Right lobe of liver (tissue), 6 donors: ENCODE measurements at regions not wholly inside any gene's neighbourhood (a gene's known extent, or its start where the extent isn't known, plus 50 kb on each side); places are given as distances from the start of the nearest gene placed in this dataset.

Experiments used
- ATAC-seq, 4 donors: fragments of 200-7000 bp; cut with Tn5 transposase; one replicate each; pipeline ENCODE4 v1.9.1; 2020; ENCODE audit warnings: mild to moderate bottlenecking in 4 of 4, moderate library complexity in 4 of 4
- DNase-seq, 3 donors: peaks; one replicate each; pipeline ENCODE4 v3.0.0-alpha.2; 2020
- H3K27ac ChIP-seq, 3 donors: fragments of 200-600 bp; one replicate each; pipeline ENCODE4 v1.8.0; 2022
- H3K27me3 ChIP-seq, 2 donors: fragments of 200-600 bp; one replicate each; pipeline ENCODE4 v1.8.0; 2022
- H3K36me3 ChIP-seq, 4 donors: fragments of 200-600 bp; sonication (generic) in 1 of 4; one replicate each; pipeline versions ENCODE4 v1.5.1 to v1.8.0; 2017 to 2022; ENCODE audit warnings: control low read depth in 1 of 4
- H3K4me1 ChIP-seq, 4 donors: fragments of 200-600 bp; sonication (generic) in 1 of 4; one replicate each; pipeline versions ENCODE4 v1.5.1 to v1.8.0; 2017 to 2022; ENCODE audit warnings: control low read depth in 1 of 4
- H3K4me3 ChIP-seq, 3 donors: fragments of 200-600 bp; one replicate each; pipeline ENCODE4 v1.8.0; 2022
- H3K9me3 ChIP-seq, 4 donors: fragments of 200-600 bp; sonication (generic) in 1 of 4; one replicate each; pipeline versions ENCODE4 v1.5.1 to v1.8.0; 2017 to 2022; ENCODE audit warnings: control low read depth in 1 of 4
- POLR2A ChIP-seq: fragments of 450-650 bp; IDR thresholded peaks from one replicate; pipeline ENCODE4 v1.6.1; 2017; ENCODE audit warnings: antibody characterized with exemption, mild to moderate bottlenecking
- WGBS: methylation state at CpG from one replicate; pipeline ENCODE4 v1.1.6; 2018; ENCODE audit warnings: low coverage, low lambda C conversion rate; ENCODE audit not compliant: insufficient coverage; ENCODE audit errors: missing lambda C conversion rate; 5-methylcytosine and 5-hydroxymethylcytosine counted together
- intact Hi-C, 2 donors: fragments of 100-400 bp; cut with DNase I; formaldehyde crosslinking; loops; one replicate each; pipeline versions ENCODE4 v1.11.2 to v1.14.1; 2022
- TF ChIP-seq, protein P1 (sequence below), 4 donors: fragments of 200-600 bp in 3 of 4; fragments of 450-650 bp in 1 of 4; IDR thresholded peaks; one replicate each; pipeline versions ENCODE4 v1.5.1 to v1.8.0; 2016 to 2022; ENCODE audit warnings: antibody characterized with exemption in 4 of 4, mild to moderate bottlenecking in 2 of 4
- donor health status: DM: no; HTN: yes; CAD: no.
- donor health status: DM: no; HTN: no; CAD: no.
- donor health status: DM: no; HTN: no; CAD: no.
- donor health status: DM: no; HTN: yes; CAD: no.
- donor health status: DM: no; HTN: yes; CAD: no.

DNA sequence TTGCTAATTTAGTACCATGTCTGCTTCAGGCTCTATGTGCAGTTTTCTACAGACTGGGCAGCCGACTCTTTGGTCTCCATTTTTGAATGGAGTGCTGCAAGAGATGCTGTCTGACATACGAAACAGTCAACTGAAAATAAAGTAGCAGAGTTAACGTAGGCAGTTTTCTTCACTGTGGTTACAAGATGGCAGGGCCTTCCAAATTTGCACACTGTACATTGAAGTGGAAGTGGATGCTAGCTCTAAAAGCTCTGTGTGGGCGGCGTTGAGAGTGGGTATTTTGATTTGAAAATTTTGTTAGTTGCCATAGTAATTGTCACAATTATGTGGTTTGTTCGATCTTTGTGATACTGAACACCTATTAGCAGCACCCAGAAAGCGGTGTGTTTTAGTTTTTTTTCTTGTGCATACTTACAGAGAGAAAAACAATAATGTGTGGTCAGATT lies 154.9 kb upstream of the ATP2B1 start:
- Histone ChIP-seq H3K27ac (peak overlapping the region in 2 of 3 donors; percentile 55 to 69), H3K4me3 (no peak overlapping the region), H3K9me3 (no peaks in the 10 kb centered on the region), H3K27me3 (no peaks in the 10 kb centered on the region), H3K4me1 (no peaks in the 10 kb centered on the region), H3K36me3 (no peaks in the 10 kb centered on the region)
- intact Hi-C loops, result no loop called here
- ATAC-seq, result peak in 2 of 4 donors; percentile 33 to 56
- 55% methylated on average over 7 of the region's 7 CpGs for WGBS
- no peak for TF ChIP-seq POLR2A
- TF ChIP-seq, protein P1, sequence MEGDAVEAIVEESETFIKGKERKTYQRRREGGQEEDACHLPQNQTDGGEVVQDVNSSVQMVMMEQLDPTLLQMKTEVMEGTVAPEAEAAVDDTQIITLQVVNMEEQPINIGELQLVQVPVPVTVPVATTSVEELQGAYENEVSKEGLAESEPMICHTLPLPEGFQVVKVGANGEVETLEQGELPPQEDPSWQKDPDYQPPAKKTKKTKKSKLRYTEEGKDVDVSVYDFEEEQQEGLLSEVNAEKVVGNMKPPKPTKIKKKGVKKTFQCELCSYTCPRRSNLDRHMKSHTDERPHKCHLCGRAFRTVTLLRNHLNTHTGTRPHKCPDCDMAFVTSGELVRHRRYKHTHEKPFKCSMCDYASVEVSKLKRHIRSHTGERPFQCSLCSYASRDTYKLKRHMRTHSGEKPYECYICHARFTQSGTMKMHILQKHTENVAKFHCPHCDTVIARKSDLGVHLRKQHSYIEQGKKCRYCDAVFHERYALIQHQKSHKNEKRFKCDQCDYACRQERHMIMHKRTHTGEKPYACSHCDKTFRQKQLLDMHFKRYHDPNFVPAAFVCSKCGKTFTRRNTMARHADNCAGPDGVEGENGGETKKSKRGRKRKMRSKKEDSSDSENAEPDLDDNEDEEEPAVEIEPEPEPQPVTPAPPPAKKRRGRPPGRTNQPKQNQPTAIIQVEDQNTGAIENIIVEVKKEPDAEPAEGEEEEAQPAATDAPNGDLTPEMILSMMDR (IDR thresholded peaks at IDR 0.05), result no peak
- DNase-seq, result no peak

DNA sequence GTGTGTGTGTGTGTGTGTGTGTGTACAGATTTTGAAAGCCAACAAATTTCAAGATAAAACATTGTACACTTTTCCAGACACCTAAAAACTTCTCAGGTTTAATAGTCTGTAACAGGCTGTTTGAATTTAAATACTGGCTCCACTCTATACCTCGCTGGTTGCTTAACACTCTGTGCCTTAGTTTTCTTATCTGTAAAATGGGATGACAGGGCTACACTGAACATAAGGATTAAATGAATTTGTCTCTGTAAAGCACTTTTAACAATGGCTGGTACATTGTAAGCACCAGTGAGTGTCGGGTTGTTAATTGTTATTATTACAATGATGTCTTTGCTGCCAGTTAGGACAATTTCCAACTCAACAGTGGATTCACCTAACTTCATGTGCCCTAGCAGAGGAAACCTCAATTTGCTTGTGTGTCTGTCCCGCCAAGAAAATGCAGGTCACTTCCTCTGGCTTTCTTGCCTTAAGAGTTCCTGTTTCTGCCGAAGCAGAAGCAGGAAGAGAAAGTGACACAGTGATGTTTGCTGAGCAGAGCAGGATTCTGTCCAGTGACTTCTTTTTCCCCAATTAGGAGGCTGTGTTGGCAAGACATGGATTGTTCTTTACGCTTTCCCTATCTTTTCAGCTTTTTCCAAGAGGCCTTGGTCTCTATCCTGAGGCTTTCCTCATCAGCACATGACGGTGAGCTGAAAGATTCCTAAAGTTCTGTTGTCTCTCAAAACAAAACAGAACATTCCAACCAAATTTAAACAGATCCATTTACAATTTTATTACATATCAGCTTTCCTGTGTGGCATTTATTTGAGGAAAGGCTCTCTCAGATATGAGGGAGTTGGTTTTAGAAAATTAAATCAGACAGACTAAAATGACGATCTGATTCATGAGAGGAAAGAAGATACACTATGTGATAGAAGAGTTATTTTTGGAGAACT lies 154.1 kb upstream of the ATP2B1 start:
- peak; percentile 73 to 87 (median 81) for ATAC-seq
- intact Hi-C loops, result no loop called here
- H3K4me3 ChIP-seq, result no peak overlapping the region
- no peak for DNase-seq
- 39% methylated on average over 7 of the region's 7 CpGs for WGBS
- TF ChIP-seq, protein P1 (IDR thresholded peaks at IDR 0.05), result no peak
- no peak for TF ChIP-seq POLR2A
- H3K27me3 ChIP-seq, result no peaks in the 10 kb centered on the region
- peak overlapping the region in 2 of 3 donors; percentile 55 to 69 for H3K27ac ChIP-seq
- H3K36me3 ChIP-seq, result no peaks in the 10 kb centered on the region
- H3K4me1 ChIP-seq, result no peaks in the 10 kb centered on the region
- H3K9me3 ChIP-seq, result no peaks in the 10 kb centered on the region

DNA sequence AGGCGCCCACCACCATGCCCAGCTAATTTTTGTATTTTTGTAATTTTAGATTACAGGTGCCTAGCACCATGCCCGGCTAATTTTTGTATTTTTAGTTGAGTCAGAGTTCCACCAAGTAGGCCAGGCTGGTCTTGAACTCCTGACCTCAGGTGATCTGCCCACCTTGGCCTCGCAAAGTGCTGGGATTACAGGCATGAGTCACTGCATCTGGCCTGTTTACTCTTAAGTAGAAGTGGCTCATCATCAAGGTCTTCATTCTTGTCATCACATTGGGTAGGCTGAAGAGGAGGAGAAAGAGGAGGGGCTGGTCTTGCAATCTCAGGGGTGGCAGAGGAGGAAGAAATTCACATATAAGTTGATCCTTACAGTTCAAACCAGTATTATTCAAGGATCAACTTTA lies 152.4 kb upstream of the ATP2B1 start:
- Histone ChIP-seq H3K27ac (no peak overlapping the region), H3K27me3 (no peaks in the 10 kb centered on the region), H3K36me3 (no peaks in the 10 kb centered on the region), H3K9me3 (no peaks in the 10 kb centered on the region), H3K4me3 (no peak overlapping the region), H3K4me1 (no peaks in the 10 kb centered on the region)
- WGBS, result 76% methylated on average over 3 of the region's 3 CpGs
- DNase-seq (no peak), ATAC-seq (no peak)
- TF ChIP-seq POLR2A, result no peak
- TF ChIP-seq, protein P1 (IDR thresholded peaks at IDR 0.05), result no peak
- intact Hi-C loops, result no loop called here

DNA sequence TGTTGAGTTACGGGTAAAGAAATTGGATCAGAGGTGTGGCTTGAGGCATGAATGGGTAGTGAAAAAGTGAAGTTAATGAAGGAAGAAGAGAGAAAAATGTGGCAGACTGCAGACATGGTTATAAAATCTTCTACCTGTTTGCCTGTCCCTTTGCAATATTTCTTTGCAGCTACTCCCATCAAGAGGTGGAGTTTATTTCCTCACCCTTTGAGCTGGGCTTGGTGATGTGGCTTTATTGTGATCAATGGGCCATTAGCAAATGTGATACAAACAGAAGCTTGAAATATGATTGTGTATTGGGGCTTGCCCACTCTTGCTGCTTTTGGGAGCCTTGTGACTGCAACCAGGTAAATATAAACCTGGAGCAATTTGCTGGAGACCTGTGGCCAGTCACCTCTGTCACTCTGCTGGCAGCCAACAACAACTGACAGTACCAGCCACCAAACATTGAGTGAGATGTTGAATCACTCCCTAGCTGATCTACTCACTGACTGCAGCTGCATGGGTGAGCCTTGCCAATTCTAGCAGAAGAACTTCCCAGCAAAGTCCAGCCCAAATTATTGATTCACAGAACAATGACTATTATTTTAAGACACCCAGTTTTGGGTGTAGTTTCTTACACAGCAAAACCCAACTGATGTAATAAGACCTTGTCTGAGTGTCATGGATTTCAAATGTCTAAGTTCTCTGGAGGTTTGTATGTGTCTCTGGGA lies 151.0 kb upstream of the ATP2B1 start:
- DNase-seq (no peak), ATAC-seq (no peak)
- no peaks in the 10 kb centered on the region for H3K4me1 ChIP-seq
- intact Hi-C loops, result no loop called here
- H3K36me3 ChIP-seq, result no peaks in the 10 kb centered on the region
- 0% methylated on average over 1 of the region's 1 CpG for WGBS
- H3K27ac ChIP-seq, result no peak overlapping the region
- TF ChIP-seq, protein P1 (IDR thresholded peaks at IDR 0.05), result no peak
- TF ChIP-seq POLR2A, result no peak
- no peak overlapping the region for H3K4me3 ChIP-seq
- H3K9me3 ChIP-seq, result no peaks in the 10 kb centered on the region
- no peaks in the 10 kb centered on the region for H3K27me3 ChIP-seq
